MM.1S (cell line): ENCODE measurements at regions not wholly inside any gene's neighbourhood (a gene's known extent, or its start where the extent isn't known, plus 50 kb on each side); places are given as distances from the start of the nearest gene placed in this dataset.

Experiments
- EZH2 ChIP-seq: fragments of 300-600 bp; sonication (generic); optimal IDR thresholded peaks from 2 replicates; pipeline ENCODE3; 2017; ENCODE audit warnings: low read depth, mild to moderate bottlenecking, antibody characterized with exemption, low read length, mixed read lengths
- TF ChIP-seq, protein P1 (sequence below): fragments of 300-600 bp; sonication (generic); IDR thresholded peaks from 2 replicates; pipeline ENCODE4 v1.5.1; 2016; ENCODE audit warnings: antibody characterized with exemption, low read length, mixed read lengths

GRCh38 chr1:109849655-109850054, 61.0 kb upstream of the CSF1 start:
- TF ChIP-seq, protein P1, sequence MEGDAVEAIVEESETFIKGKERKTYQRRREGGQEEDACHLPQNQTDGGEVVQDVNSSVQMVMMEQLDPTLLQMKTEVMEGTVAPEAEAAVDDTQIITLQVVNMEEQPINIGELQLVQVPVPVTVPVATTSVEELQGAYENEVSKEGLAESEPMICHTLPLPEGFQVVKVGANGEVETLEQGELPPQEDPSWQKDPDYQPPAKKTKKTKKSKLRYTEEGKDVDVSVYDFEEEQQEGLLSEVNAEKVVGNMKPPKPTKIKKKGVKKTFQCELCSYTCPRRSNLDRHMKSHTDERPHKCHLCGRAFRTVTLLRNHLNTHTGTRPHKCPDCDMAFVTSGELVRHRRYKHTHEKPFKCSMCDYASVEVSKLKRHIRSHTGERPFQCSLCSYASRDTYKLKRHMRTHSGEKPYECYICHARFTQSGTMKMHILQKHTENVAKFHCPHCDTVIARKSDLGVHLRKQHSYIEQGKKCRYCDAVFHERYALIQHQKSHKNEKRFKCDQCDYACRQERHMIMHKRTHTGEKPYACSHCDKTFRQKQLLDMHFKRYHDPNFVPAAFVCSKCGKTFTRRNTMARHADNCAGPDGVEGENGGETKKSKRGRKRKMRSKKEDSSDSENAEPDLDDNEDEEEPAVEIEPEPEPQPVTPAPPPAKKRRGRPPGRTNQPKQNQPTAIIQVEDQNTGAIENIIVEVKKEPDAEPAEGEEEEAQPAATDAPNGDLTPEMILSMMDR, result no peak
- no peak for TF ChIP-seq EZH2
